CD4-positive, alpha-beta T cell treated with Interleukin-15 for 1 hour (primary cell): ENCODE measurements at regions not wholly inside any gene's neighbourhood (a gene's known extent, or its start where the extent isn't known, plus 50 kb on each side); places are given as distances from the start of the nearest gene placed in this dataset.
"Not testable (repeated sequence)": the region's sequence is repeated elsewhere in the genome, so short reads cannot be mapped to it uniquely, and the experiment has no call there.

Experiments used
- DNase-seq: peaks from one replicate; pipeline ENCODE4 v3.0.0-alpha.2; 2020

GRCh38 chr22:26933105-26933590 lies 275.8 kb downstream of the MIAT start:
- no peak for DNase-seq

- DNase-seq: no peak
These were observed 279.8 kb downstream of the MIAT start for GRCh38 chr22:26937213-26937612.

- no peak for DNase-seq
These were observed 282.1 kb downstream of the MIAT start for GRCh38 chr22:26939466-26939865.

GRCh38 chr22:26941896-26942636 lies 284.7 kb downstream of the MIAT start:
- no peak for DNase-seq

GRCh38 chr22:26942637-26942957 lies 285.2 kb downstream of the MIAT start:
- no peak for DNase-seq

- no peak for DNase-seq
These were observed 288.2 kb downstream of the MIAT start for GRCh38 chr22:26945565-26945964.

- no peak for DNase-seq
These were observed 291.8 kb downstream of the MIAT start for GRCh38 chr22:26949193-26949592.

- not testable (repeated sequence) for DNase-seq
These were observed 293.8 kb downstream of the MIAT start for GRCh38 chr22:26951139-26951538.

GRCh38 chr22:26952004-26952403 lies 294.6 kb downstream of the MIAT start:
- DNase-seq: no peak

GRCh38 chr22:26952451-26953011 lies 295.1 kb downstream of the MIAT start:
- DNase-seq: no peak

GRCh38 chr22:26953012-26953883 lies 295.9 kb downstream of the MIAT start:
- no peak for DNase-seq

- no peak for DNase-seq
These were observed 299.0 kb downstream of the MIAT start for GRCh38 chr22:26956371-26956770.

GRCh38 chr22:26957176-26957575 lies 299.8 kb downstream of the MIAT start:
- DNase-seq: no peak

- DNase-seq: no peak
These were observed 300.5 kb downstream of the MIAT start for GRCh38 chr22:26957897-26958296.

GRCh38 chr22:26958378-26958777 lies 301.0 kb downstream of the MIAT start:
- DNase-seq: no peak

GRCh38 chr22:26964642-26965041 lies 307.3 kb downstream of the MIAT start:
- DNase-seq: no peak

- DNase-seq: no peak
These were observed 309.9 kb downstream of the MIAT start for GRCh38 chr22:26967282-26967681.

GRCh38 chr22:26968859-26969523 lies 311.6 kb downstream of the MIAT start:
- DNase-seq: no peak

GRCh38 chr22:26970809-26971394 lies 313.5 kb downstream of the MIAT start:
- no peak for DNase-seq

- no peak for DNase-seq
These were observed 314.9 kb downstream of the MIAT start for GRCh38 chr22:26972286-26972685.

GRCh38 chr22:26972915-26973314 lies 315.5 kb downstream of the MIAT start:
- not testable (repeated sequence) for DNase-seq

- DNase-seq: no peak
These were observed 316.6 kb downstream of the MIAT start for GRCh38 chr22:26974034-26974433.
